HepG2 (cell line): ENCODE measurements at regions not wholly inside any gene's neighbourhood (a gene's known extent, or its start where the extent isn't known, plus 50 kb on each side); places are given as distances from the start of the nearest gene placed in this dataset.

Source experiments
- ATAC-seq: fragments of 200-7000 bp; cut with Tn5 transposase; 3 replicates; pipeline ENCODE4 v1.9.1; 2020; ENCODE audit warnings: mild to moderate bottlenecking, moderate library complexity
- BruUV-seq: library from RNA; stranded (reverse); fragments of 400-500 nt; replicated peaks from 2 replicates; lab custom pipeline; 2021; lab: Mats Ljungman, UMichigan
- CTCF ChIA-PET: fragments of 300-600 bp; formaldehyde crosslinking; extraction: SDS; loops from one replicate; lab custom pipeline; 2021; ENCODE audit warnings: low total read pairs, inconsistent platforms, low intra/inter-chr PET ratio; lab: Yijun Ruan, JAX
- POLR2A ChIA-PET: fragments of 350-600 bp; sonication (Branson Sonifier 250); formaldehyde crosslinking; loops from one replicate; lab custom pipeline; 2020; ENCODE audit warnings: antibody characterized with exemption, inconsistent platforms; lab: Yijun Ruan, JAX
- DNase-seq: peaks from one replicate; pipeline ENCODE4 v3.0.0-alpha.2; 2015; ENCODE audit warnings: low spot score
- FAIRE-seq: peaks from 3 replicates; lab custom pipeline; 2011; peaks lifted over from hg19 to GRCh38; lab: Jason Lieb, UNC
- H2AFZ ChIP-seq: one replicate; pipeline ENCODE4 v1.6.1; 2011; ENCODE audit warnings: low read length, inconsistent platforms
- H3K27ac ChIP-seq: fragments of 300-600 bp; 3 replicates; pipeline ENCODE4 v1.8.0; 2011; ENCODE audit warnings: mixed run types, mild to moderate bottlenecking, mixed read lengths, low read length, inconsistent platforms; ENCODE audit not compliant: insufficient read depth; ENCODE audit errors: extremely low read length
- H3K27me3 ChIP-seq, 2 experiments: fragments of 200-600 bp in 1 of 2; 2 replicates in 1 of 2; 3 replicates in 1 of 2; pipeline versions ENCODE4 v1.6.0 to v1.8.0; 2011; ENCODE audit warnings: low read length in 2 of 2, mild to moderate bottlenecking in 2 of 2, moderate library complexity in 2 of 2, inconsistent platforms in 1 of 2; ENCODE audit not compliant: insufficient read depth in 2 of 2, control insufficient read depth in 1 of 2
- H3K36me3 ChIP-seq, 2 experiments: fragments of 200-600 bp in 1 of 2; replicated peaks in 1 of 2; 2 replicates in 1 of 2; 3 replicates in 1 of 2; pipeline versions ENCODE4 v1.5.1 to v1.8.0; 2011; ENCODE audit warnings: low read length in 2 of 2, inconsistent platforms in 1 of 2; ENCODE audit not compliant: insufficient read depth in 2 of 2, control insufficient read depth in 1 of 2
- H3K4me1 ChIP-seq: 2 replicates; pipeline ENCODE4 v1.5.1; 2012; ENCODE audit warnings: low read length, inconsistent platforms; ENCODE audit not compliant: insufficient read depth
- H3K4me2 ChIP-seq: 2 replicates; pipeline ENCODE4 v1.6.0; 2011; ENCODE audit warnings: low read depth, low read length, inconsistent platforms
- H3K4me3 ChIP-seq, 3 experiments: fragments of 200-600 bp in 1 of 3; sonication (generic), shearing (Covaris generic) in 1 of 3; replicated peaks in 1 of 3; 2 replicates each; pipeline ENCODE4 v1.5.1; 2011 to 2016; ENCODE audit warnings: low read length in 3 of 3, inconsistent platforms in 2 of 3, low read depth in 2 of 3, mild to moderate bottlenecking in 2 of 3, control low read depth in 1 of 3, mixed read lengths in 1 of 3; ENCODE audit not compliant: insufficient read depth in 1 of 3
- H3K79me2 ChIP-seq: one replicate; pipeline ENCODE4 v1.6.1; 2011; ENCODE audit warnings: low read length, inconsistent platforms; ENCODE audit not compliant: insufficient read depth
- H3K9ac ChIP-seq: 2 replicates; pipeline ENCODE4 v1.6.0; 2011; ENCODE audit warnings: mild to moderate bottlenecking, low read depth, low read length, inconsistent platforms; ENCODE audit not compliant: insufficient read depth
- H3K9me3 ChIP-seq: 2 replicates; pipeline ENCODE4 v1.5.1; 2012; ENCODE audit warnings: mild to moderate bottlenecking, low read length
- H4K20me1 ChIP-seq: 2 replicates; pipeline ENCODE4 v1.6.0; 2011; ENCODE audit warnings: inconsistent platforms, mild to moderate bottlenecking, low read length, moderate library complexity; ENCODE audit not compliant: insufficient read depth
- ETV5 ChIP-seq: IDR thresholded peaks from 2 replicates; pipeline ENCODE4 v1.6.1; 2018; ENCODE audit warnings: missing biosample characterization, missing genetic modification reagents, inconsistent platforms, borderline replicate concordance
- FOXA3 ChIP-seq: IDR thresholded peaks from 2 replicates; pipeline ENCODE4 v1.6.1; 2016; ENCODE audit warnings: missing genetic modification reagents, missing compliant biosample characterization
- FOXK1 ChIP-seq: sonication (generic); formaldehyde crosslinking; IDR thresholded peaks from 2 replicates; pipeline ENCODE4 v1.4.0; 2020; ENCODE audit warnings: low read depth, missing genetic modification reagents, borderline replicate concordance
- JUNB ChIP-seq: sonication (generic); formaldehyde crosslinking; IDR thresholded peaks from 2 replicates; pipeline ENCODE4 v1.8.0; 2022; ENCODE audit warnings: missing genetic modification reagents, mild to moderate bottlenecking, borderline replicate concordance
- NCOA1 ChIP-seq: sonication (generic); formaldehyde crosslinking; IDR thresholded peaks from 2 replicates; pipeline ENCODE4 v1.9.0; 2021; ENCODE audit warnings: missing genetic modification reagents
- PHB2 ChIP-seq: fragments of 450-650 bp; IDR thresholded peaks from 2 replicates; pipeline ENCODE4 v1.6.1; 2018; ENCODE audit not compliant: partially characterized antibody
- SATB2 ChIP-seq: sonication (generic); formaldehyde crosslinking; IDR thresholded peaks from 2 replicates; pipeline ENCODE4 v1.5.0; 2020; ENCODE audit warnings: missing genetic modification reagents
- TAF1 ChIP-seq: sonication (generic); formaldehyde crosslinking; IDR thresholded peaks from 2 replicates; pipeline ENCODE4 v1.4.0; 2020; ENCODE audit warnings: missing genetic modification reagents
- ZNF33B ChIP-seq: sonication (generic); formaldehyde crosslinking; IDR thresholded peaks from 2 replicates; pipeline ENCODE4 v1.5.1; 2020; ENCODE audit warnings: mild to moderate bottlenecking, missing genetic modification reagents
- ZNF530 ChIP-seq: sonication (generic); formaldehyde crosslinking; IDR thresholded peaks from 2 replicates; pipeline ENCODE4 v1.5.0; 2020; ENCODE audit warnings: low read depth, mild to moderate bottlenecking, missing genetic modification reagents
- ZNF737 ChIP-seq: sonication (generic); formaldehyde crosslinking; IDR thresholded peaks from 2 replicates; pipeline ENCODE4 v1.5.0; 2020; ENCODE audit warnings: missing genetic modification reagents, mild to moderate bottlenecking, borderline replicate concordance
- ZNF768 ChIP-seq: sonication (generic); formaldehyde crosslinking; IDR thresholded peaks from 2 replicates; pipeline ENCODE4 v1.4.0; 2020; ENCODE audit warnings: missing genetic modification reagents
- ZNF891 ChIP-seq: sonication (generic); formaldehyde crosslinking; IDR thresholded peaks from 2 replicates; pipeline ENCODE4 v1.5.0; 2020; ENCODE audit warnings: mild to moderate bottlenecking, missing genetic modification reagents
- ZSCAN22 ChIP-seq: sonication (generic); formaldehyde crosslinking; IDR thresholded peaks from 2 replicates; pipeline ENCODE4 v1.4.0; 2020; ENCODE audit warnings: mild to moderate bottlenecking, missing genetic modification reagents
- WGBS: methylation state at CpG from one replicate; pipeline ENCODE4 v1.1.6; 2017; ENCODE audit warnings: low lambda C conversion rate; 5-methylcytosine and 5-hydroxymethylcytosine counted together
- in situ Hi-C: cut with HindIII; loops from 2 replicates; pipeline ENCODE4 v1.10.0; 2017; ENCODE audit warnings: low pct_unique_long_range_greater_than_20kb; ENCODE audit not compliant: extremely low pct_ligation_motif_present
- intact Hi-C: fragments of 100-400 bp; cut with micrococcal nuclease; formaldehyde crosslinking; loops from one replicate; pipeline ENCODE4 v1.10.0; 2022; ENCODE audit not compliant: unreplicated experiment
- TF ChIP-seq, protein P1 (sequence below): sonication (generic); formaldehyde crosslinking; IDR thresholded peaks from 2 replicates; pipeline ENCODE4 v1.5.0; 2020; ENCODE audit warnings: mild to moderate bottlenecking, missing genetic modification reagents

DNA sequence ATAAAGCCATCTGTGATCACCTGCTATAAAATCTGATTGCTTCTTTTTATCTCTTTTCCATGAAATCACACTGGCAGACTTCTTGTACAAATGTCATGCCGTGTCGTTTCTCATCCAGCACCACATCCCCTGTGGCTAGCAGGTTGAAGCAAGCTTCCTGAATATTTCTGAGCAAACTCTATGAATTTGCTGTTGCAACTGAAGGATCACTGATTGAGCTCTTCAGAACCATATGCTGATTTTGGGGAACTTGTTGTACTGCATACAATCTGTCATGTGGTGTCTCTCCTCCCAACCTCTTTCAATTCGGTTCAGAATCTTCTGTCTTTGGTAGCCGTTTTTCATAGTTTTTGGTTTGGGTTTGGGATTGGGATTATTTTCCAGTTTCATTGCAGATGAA lies 57.7 kb upstream of the RBMS1 start:
- DNase-seq (no peak), ATAC-seq (no peak), FAIRE-seq (no peak)
- H3K4me2 ChIP-seq: no peak overlapping the region
- in situ Hi-C loops (no loop called here), intact Hi-C loops (no loop called here)
- H3K9me3 ChIP-seq: no peaks in the 10 kb centered on the region
- no peak overlapping the region for H3K4me3 ChIP-seq
- ChIA-PET CTCF (no interaction called here), POLR2A (no interaction called here)
- no peaks in the 10 kb centered on the region for H3K79me2 ChIP-seq
- TF ChIP-seq ZNF737 (CRISPR knock-in tag): no peak
- no peak for TF ChIP-seq ETV5
- no peak for TF ChIP-seq ZNF768 (CRISPR knock-in tag)
- no peak for TF ChIP-seq SATB2 (CRISPR knock-in tag)
- WGBS: 0% methylated on average over 4 of the region's 4 CpGs
- no TSS peak for BruUV-seq
- no peaks in the 10 kb centered on the region for H3K36me3 ChIP-seq
- H2AFZ ChIP-seq: no peak overlapping the region
- H3K9ac ChIP-seq: no peak overlapping the region
- H3K27me3 ChIP-seq: 0 out of 5 replicates have a peak, but pooled peaks cover 0 to 3% of the 10 kb centered on the region in 2 experiments
- H3K4me1 ChIP-seq: no peaks in the 10 kb centered on the region
- no peaks in the 10 kb centered on the region for H4K20me1 ChIP-seq
- no peak overlapping the region for H3K27ac ChIP-seq

DNA sequence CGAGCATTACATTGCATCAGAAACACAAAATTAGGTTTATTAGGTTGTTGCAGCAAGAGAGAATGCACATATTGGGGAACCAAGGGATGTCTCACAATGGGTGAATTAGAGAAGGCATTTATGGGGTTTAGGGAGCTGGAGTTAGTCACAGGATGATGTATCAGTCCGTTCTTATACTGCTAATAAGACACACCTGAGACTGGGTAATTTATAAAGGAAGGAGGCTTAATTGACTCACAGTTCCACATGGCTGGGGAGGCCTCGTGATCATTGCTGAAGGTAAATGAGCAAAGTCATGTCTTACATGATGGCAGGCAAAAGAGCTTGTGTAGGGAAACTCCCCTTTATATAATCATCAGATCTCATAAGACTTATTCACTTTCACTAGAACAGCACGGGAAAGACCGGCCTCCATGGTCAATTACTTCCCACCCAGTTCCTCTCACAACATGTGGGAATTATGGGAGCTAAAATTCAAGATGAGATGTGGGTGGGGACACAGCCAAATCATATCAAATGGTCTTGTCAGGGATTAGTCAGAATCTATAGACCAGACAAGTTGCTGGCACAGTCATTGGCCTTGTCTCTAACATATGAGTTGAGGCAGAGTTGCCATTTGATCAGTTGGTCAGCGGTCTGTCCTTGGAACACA lies 61.9 kb upstream of the RBMS1 start:
- no peak for FAIRE-seq
- Histone ChIP-seq H3K9ac (no peak overlapping the region), H3K4me3 (no peak overlapping the region), H2AFZ (no peak overlapping the region), H4K20me1 (no peaks in the 10 kb centered on the region), H3K9me3 (no peaks in the 10 kb centered on the region), H3K27me3 (0 out of 5 replicates have a peak, but pooled peaks cover 0 to 3% of the 10 kb centered on the region in 2 experiments)
- WGBS: 21% methylated on average over 6 of the region's 6 CpGs
- no TSS peak for BruUV-seq
- CTCF ChIA-PET: no interaction called here
- TF ChIP-seq, protein P1, sequence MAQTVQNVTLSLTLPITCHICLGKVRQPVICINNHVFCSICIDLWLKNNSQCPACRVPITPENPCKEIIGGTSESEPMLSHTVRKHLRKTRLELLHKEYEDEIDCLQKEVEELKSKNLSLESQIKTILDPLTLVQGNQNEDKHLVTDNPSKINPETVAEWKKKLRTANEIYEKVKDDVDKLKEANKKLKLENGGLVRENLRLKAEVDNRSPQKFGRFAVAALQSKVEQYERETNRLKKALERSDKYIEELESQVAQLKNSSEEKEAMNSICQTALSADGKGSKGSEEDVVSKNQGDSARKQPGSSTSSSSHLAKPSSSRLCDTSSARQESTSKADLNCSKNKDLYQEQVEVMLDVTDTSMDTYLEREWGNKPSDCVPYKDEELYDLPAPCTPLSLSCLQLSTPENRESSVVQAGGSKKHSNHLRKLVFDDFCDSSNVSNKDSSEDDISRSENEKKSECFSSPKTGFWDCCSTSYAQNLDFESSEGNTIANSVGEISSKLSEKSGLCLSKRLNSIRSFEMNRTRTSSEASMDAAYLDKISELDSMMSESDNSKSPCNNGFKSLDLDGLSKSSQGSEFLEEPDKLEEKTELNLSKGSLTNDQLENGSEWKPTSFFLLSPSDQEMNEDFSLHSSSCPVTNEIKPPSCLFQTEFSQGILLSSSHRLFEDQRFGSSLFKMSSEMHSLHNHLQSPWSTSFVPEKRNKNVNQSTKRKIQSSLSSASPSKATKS (CRISPR knock-in tag): no peak
- TF ChIP-seq TAF1 (CRISPR knock-in tag) (no peak), FOXK1 (CRISPR knock-in tag) (no peak), PHB2 (no peak), FOXA3 (CRISPR knock-in tag) (no peak), ZNF530 (no peak), ZNF33B (CRISPR knock-in tag) (no peak), JUNB (CRISPR knock-in tag) (no peak), NCOA1 (CRISPR knock-in tag) (no peak), ZNF891 (no peak), ZSCAN22 (CRISPR knock-in tag) (no peak)
- TF ChIP-seq, all 625 proteins: peak for 0
- Histone ChIP-seq H3K27ac (no peak overlapping the region), H3K4me2 (no peak overlapping the region), H3K36me3 (no peaks in the 10 kb centered on the region), H3K4me1 (no peaks in the 10 kb centered on the region), H3K79me2 (no peaks in the 10 kb centered on the region)
- DNase-seq: no peak
- ATAC-seq: no peak
- intact Hi-C loops (no loop called here), in situ Hi-C loops (no loop called here)
- POLR2A ChIA-PET: no interaction called here
